Small intestine (tissue), 7 donors: ENCODE measurements at regions not wholly inside any gene's neighbourhood (a gene's known extent, or its start where the extent isn't known, plus 50 kb on each side); places are given as distances from the start of the nearest gene placed in this dataset.

ENCODE experiments used
- DNase-seq, 2 donors: peaks; one replicate each; pipeline versions ENCODE4 v3.0.0 to v3.0.0-alpha.2; 2013
- FAIRE-seq: peaks from 2 replicates; lab custom pipeline; 2012; peaks lifted over from hg19 to GRCh38; lab: Jason Lieb, UNC
- H3K27ac ChIP-seq, 3 donors: one replicate each; pipeline ENCODE4 v1.5.1; 2013; ENCODE audit warnings: low read length in 2 of 3, mild to moderate bottlenecking in 2 of 3, control low read depth in 1 of 3, inconsistent platforms in 1 of 3, low read depth in 1 of 3, moderate library complexity in 1 of 3
- H3K27me3 ChIP-seq, 3 donors: one replicate each; pipeline ENCODE4 v1.6.1; 2013; ENCODE audit warnings: low read length in 3 of 3, inconsistent platforms in 1 of 3; ENCODE audit not compliant: control insufficient read depth in 3 of 3, insufficient read depth in 3 of 3
- H3K36me3 ChIP-seq, 3 donors: one replicate each; pipeline ENCODE4 v1.6.1; 2013; ENCODE audit warnings: low read length in 3 of 3, inconsistent platforms in 1 of 3, low read depth in 1 of 3, mild to moderate bottlenecking in 1 of 3, moderate library complexity in 1 of 3; ENCODE audit not compliant: control insufficient read depth in 3 of 3, insufficient read depth in 2 of 3
- H3K4me1 ChIP-seq, 3 donors: one replicate each; pipeline ENCODE4 v1.6.1; 2013; ENCODE audit warnings: low read length in 2 of 3, inconsistent platforms in 1 of 3, low read depth in 1 of 3, mild to moderate bottlenecking in 1 of 3, moderate library complexity in 1 of 3; ENCODE audit not compliant: control insufficient read depth in 3 of 3, insufficient read depth in 2 of 3
- H3K4me3 ChIP-seq, 3 donors: one replicate each; pipeline ENCODE4 v1.5.1; 2013; ENCODE audit warnings: low read length in 3 of 3, control low read depth in 1 of 3, inconsistent platforms in 1 of 3, low read depth in 1 of 3, mild to moderate bottlenecking in 1 of 3, moderate library complexity in 1 of 3
- H3K9me3 ChIP-seq, 2 donors: one replicate each; pipeline ENCODE4 v1.6.1; 2013; ENCODE audit warnings: low read depth in 1 of 2, low read length in 1 of 2; ENCODE audit not compliant: control insufficient read depth in 2 of 2, insufficient read depth in 1 of 2
- WGBS, 3 donors: extraction: QIAGEN DNeasy Blood & Tissue Kit; methylation state at CpG; one replicate each; pipeline ENCODE4 v1.1.7; 2013; 5-methylcytosine and 5-hydroxymethylcytosine counted together
- donor health status: healthy with polysubstance abuse.
- donor health status: control.
- donor health status: control.
- donor health status: Bipolar disorder and iron deficiency.
- donor health status: healthy.

DNA sequence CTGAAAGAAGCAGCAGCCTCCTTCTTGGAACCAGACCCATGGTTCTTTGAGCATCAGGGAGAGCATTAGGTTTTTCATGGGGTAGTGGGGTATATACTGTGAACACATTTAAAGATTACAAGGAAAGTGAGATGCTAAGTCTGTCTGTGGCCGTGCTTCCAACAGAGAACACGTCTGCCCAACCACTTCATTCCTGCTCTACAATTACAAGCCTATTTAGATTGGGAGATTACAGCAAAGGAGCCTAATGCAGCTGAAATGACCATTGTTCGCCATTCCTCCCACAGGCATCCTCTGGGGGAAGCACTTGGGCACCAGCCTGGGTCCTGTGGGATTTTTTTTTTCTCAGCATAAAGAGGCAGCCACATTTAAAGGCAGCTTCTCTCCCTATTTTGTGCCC lies 536.4 kb downstream of the XPNPEP1 start:
- WGBS, 3 donors: 40 to 43% (median 40%) methylated on average over 3 of the region's 3 CpGs
- Histone ChIP-seq H3K27ac (no peak overlapping the region), H3K4me3 (no peak overlapping the region), H3K4me1 (no peaks in the 10 kb centered on the region), H3K9me3 (no peaks in the 10 kb centered on the region), H3K36me3 (no peaks in the 10 kb centered on the region), H3K27me3 (no peaks in the 10 kb centered on the region)
- FAIRE-seq: no peak
- DNase-seq: no peak

DNA sequence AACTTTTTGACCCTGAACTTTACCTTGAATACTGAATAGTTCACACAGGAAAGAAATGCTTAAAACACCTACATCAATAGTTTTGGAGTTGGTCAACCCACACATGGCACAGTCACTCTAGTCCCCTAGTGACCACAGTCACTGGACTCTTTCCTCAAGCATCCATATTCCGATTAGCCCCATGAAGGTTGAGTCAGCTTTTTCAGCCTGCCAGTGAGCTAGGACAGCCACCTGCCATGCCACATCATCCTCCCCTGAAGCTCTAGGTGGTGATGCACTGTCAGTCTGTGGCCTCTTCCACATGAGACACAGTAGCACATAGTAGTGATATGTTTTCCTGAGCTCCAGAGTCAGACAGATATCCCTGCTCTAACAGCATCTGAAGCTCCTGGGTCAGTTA lies 537.2 kb downstream of the XPNPEP1 start:
- 79 to 100% (median 88%) methylated on average over 1 of the region's 1 CpG for WGBS, 3 donors
- Histone ChIP-seq H3K36me3 (no peaks in the 10 kb centered on the region), H3K9me3 (no peaks in the 10 kb centered on the region), H3K4me1 (no peaks in the 10 kb centered on the region), H3K27ac (no peak overlapping the region), H3K4me3 (no peak overlapping the region), H3K27me3 (no peaks in the 10 kb centered on the region)
- DNase-seq (no peak), FAIRE-seq (no peak)

GRCh38 chr10:109379186-109379585 lies 544.1 kb downstream of the XPNPEP1 start:
- 71 to 81% (median 77%) methylated on average over 2 of the region's 2 CpGs for WGBS, 3 donors
- Histone ChIP-seq H3K4me3 (no peak overlapping the region), H3K27me3 (no peaks in the 10 kb centered on the region), H3K36me3 (no peaks in the 10 kb centered on the region), H3K4me1 (no peaks in the 10 kb centered on the region), H3K27ac (no peak overlapping the region), H3K9me3 (no peaks in the 10 kb centered on the region)
- FAIRE-seq (no peak), DNase-seq (no peak)

GRCh38 chr10:109374215-109374614 lies 549.1 kb downstream of the XPNPEP1 start:
- Histone ChIP-seq H3K27me3 (no peaks in the 10 kb centered on the region), H3K9me3 (no peaks in the 10 kb centered on the region), H3K36me3 (no peaks in the 10 kb centered on the region), H3K4me1 (no peaks in the 10 kb centered on the region), H3K27ac (no peak overlapping the region), H3K4me3 (no peak overlapping the region)
- WGBS, 3 donors: 72 to 78% (median 73%) methylated on average over 1 of the region's 1 CpG
- DNase-seq (no peak), FAIRE-seq (no peak)

DNA sequence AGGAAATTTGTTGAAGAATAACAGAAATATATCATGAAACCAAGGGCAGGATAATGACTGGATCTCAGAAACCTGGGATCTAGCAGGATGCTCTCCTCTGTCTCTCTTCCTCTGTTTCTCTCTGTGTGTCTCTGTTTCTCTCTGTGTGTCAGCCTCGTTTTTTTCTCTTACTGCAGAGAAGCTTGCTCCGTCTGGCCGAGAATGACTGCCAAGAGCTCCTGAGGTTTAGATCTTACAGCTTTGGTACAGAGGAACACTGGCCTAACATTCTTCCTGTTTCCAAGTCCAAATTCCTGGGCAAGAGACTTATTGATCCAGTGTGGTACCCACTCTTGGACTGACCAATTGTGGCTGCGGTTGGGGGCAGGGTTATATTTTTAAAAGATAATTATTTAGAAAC lies 564.0 kb downstream of the XPNPEP1 start:
- WGBS, 3 donors: 55 to 57% (median 55%) methylated on average over 4 of the region's 4 CpGs
- no peak for FAIRE-seq

GRCh38 chr10:109358325-109358724 lies 565.0 kb downstream of the XPNPEP1 start:
- Histone ChIP-seq H3K9me3 (no peaks in the 10 kb centered on the region), H3K36me3 (no peaks in the 10 kb centered on the region), H3K27me3 (no peaks in the 10 kb centered on the region), H3K4me1 (peaks cover 0 to 2% (median 0%) of the 10 kb centered on the region in 3 donors), H3K27ac (no peak overlapping the region), H3K4me3 (no peak overlapping the region)
- FAIRE-seq (no peak), DNase-seq (no peak)
- WGBS, 3 donors: 39 to 48% (median 43%) methylated on average over 1 of the region's 1 CpG

More for the DNA sequence above, 564.0 kb downstream of the XPNPEP1 start:
- Histone ChIP-seq H3K36me3 (no peaks in the 10 kb centered on the region), H3K27ac (no peak overlapping the region), H3K9me3 (no peaks in the 10 kb centered on the region), H3K4me3 (no peak overlapping the region), H3K27me3 (no peaks in the 10 kb centered on the region), H3K4me1 (peaks cover 0 to 2% (median 0%) of the 10 kb centered on the region in 3 donors)
- no peak for DNase-seq

DNA sequence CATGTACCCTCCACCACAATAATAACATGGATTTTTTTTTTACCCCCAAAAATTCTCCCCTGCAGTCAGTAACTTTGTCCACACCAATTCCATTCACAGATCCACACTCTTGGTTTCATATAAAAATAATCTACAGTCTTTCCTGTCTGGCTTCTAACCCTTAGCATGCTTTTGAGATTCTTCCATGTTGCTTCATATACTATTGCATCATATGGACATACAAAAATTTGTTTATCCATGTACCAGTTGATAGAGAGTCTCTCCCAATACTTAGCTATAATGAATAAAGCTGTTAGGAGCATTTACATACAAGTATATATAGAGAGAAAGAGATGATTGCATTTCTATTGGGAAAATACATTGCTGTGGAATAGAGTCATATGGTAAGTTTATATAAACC lies 575.0 kb downstream of the XPNPEP1 start:
- no peak overlapping the region for H3K4me3 ChIP-seq
- no peak for FAIRE-seq
- DNase-seq: no peak

DNA sequence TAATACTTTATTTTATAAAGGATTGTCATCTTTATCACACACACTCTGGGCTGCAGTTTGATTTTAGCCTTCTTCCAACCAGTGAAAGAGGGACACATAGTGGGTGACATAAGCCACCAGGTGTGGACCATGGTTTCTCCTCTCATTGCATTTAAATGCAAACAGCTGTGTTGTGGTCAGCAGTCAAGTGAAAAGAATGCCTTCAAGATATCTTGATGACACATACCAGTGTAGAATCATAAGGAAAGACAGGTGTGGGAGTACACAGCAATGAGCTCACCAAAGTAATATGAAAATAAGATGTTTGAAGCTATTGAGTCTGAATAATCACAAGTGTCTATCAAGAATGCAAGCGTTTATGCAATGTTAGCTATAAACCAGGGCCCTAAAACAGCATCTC lies 580.0 kb downstream of the XPNPEP1 start:
- no peaks in the 10 kb centered on the region for H3K36me3 ChIP-seq
- WGBS, 3 donors: 61 to 80% (median 75%) methylated on average over 1 of the region's 1 CpG
- no peak overlapping the region for H3K27ac ChIP-seq
- H3K27me3 ChIP-seq: no peaks in the 10 kb centered on the region
- no peak for DNase-seq
- no peak overlapping the region for H3K4me3 ChIP-seq
- no peaks in the 10 kb centered on the region for H3K4me1 ChIP-seq
- FAIRE-seq: no peak
- peaks cover 0 to 2% of the 10 kb centered on the region in 2 donors for H3K9me3 ChIP-seq

More for the DNA sequence above, 575.0 kb downstream of the XPNPEP1 start:
- no peaks in the 10 kb centered on the region for H3K4me1 ChIP-seq
- H3K9me3 ChIP-seq: no peaks in the 10 kb centered on the region
- H3K36me3 ChIP-seq: no peaks in the 10 kb centered on the region
- no peaks in the 10 kb centered on the region for H3K27me3 ChIP-seq
- H3K27ac ChIP-seq: no peak overlapping the region

GRCh38 chr10:109341986-109342385 lies 581.3 kb downstream of the XPNPEP1 start:
- no peaks in the 10 kb centered on the region for H3K27me3 ChIP-seq
- no peak overlapping the region for H3K4me3 ChIP-seq
- no peaks in the 10 kb centered on the region for H3K4me1 ChIP-seq
- no peak for FAIRE-seq
- no peak overlapping the region for H3K27ac ChIP-seq
- no peaks in the 10 kb centered on the region for H3K36me3 ChIP-seq
- peaks cover 0 to 2% of the 10 kb centered on the region in 2 donors for H3K9me3 ChIP-seq
- DNase-seq: no peak
